ENCODE measurements at regions not wholly inside any gene's neighbourhood (a gene's known extent, or its start where the extent isn't known, plus 50 kb on each side); places are given as distances from the start of the nearest gene placed in this dataset.
A peak's percentile ranks its signal among the peaks of the same experiment; 100 is the strongest.

DNA sequence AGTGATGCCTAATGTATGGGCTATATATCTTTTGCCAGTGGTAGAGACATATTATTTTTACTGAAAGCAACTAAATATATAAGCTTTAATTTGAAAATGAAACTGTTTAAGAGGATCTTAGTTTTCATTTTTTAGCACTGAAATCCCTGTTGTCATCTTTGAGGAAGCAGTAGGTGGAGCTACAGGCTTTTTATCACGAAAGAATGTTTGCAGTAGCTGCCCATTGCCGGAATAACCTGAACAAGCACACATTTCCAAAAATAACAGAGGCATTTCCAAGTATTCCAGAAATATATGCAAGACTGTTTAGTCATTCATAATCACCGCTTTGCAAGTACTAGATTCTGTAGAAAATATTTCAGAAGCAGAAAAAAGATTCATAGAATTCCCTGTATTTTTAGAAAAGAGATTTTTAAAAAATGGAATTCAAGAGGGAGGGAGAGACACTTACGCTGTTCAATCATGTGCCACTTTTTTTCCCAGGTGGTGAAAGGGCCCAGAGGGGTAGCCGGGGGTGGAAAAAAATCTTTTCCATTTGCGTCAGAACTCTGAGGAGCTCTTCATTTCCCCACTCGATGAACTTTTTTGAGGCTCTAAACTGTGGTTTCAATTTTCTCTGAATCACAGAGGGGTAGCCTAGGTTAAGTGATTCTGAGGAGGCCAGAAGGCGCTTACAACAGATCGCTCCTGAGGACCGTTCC is 142.5 kb upstream of the FERMT1 start:
- intact Hi-C loops (cut with DNase I): no loop called here
- Histone ChIP-seq H3K36me3 (no peaks in the 10 kb centered on the region), H3K4me3 (no peak overlapping the region), H3K27me3 (no peaks in the 10 kb centered on the region), H3K4me1 (no peaks in the 10 kb centered on the region), H3K9me3 (no peaks in the 10 kb centered on the region), H3K27ac (peak overlapping the region; percentile 36 to 58)
- TF ChIP-seq, protein P1, sequence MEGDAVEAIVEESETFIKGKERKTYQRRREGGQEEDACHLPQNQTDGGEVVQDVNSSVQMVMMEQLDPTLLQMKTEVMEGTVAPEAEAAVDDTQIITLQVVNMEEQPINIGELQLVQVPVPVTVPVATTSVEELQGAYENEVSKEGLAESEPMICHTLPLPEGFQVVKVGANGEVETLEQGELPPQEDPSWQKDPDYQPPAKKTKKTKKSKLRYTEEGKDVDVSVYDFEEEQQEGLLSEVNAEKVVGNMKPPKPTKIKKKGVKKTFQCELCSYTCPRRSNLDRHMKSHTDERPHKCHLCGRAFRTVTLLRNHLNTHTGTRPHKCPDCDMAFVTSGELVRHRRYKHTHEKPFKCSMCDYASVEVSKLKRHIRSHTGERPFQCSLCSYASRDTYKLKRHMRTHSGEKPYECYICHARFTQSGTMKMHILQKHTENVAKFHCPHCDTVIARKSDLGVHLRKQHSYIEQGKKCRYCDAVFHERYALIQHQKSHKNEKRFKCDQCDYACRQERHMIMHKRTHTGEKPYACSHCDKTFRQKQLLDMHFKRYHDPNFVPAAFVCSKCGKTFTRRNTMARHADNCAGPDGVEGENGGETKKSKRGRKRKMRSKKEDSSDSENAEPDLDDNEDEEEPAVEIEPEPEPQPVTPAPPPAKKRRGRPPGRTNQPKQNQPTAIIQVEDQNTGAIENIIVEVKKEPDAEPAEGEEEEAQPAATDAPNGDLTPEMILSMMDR (IDR thresholded peaks at IDR 0.05): peak; percentile 9 to 28
- peak in 1 of 4 donors; percentile 74 for DNase-seq
- ATAC-seq: peak; percentile 92

DNA sequence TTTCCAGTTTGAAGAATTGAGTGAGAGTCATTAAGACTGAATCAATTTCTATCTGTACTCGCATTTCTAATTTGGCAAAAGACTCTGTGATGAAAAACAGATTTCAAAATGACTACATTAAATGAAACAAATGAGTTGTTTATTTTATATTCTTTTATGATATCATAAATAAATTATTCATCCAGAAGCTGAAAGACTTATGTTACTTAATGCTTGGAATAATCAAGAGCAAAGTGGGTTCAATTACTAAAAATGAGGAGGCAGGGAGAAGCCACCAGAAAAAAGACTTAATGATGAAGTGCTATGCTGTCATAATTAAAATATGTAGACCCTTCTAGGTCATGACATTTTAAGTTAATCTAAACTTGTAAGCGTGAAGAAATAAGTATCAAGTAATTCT is 130.6 kb upstream of the FERMT1 start:
- Histone ChIP-seq H3K27ac (no peak overlapping the region), H3K4me1 (no peaks in the 10 kb centered on the region), H3K4me3 (no peak overlapping the region), H3K9me3 (no peaks in the 10 kb centered on the region), H3K27me3 (no peaks in the 10 kb centered on the region), H3K36me3 (no peaks in the 10 kb centered on the region)
- TF ChIP-seq, protein P1 (IDR thresholded peaks at IDR 0.05): no peak
- peak in 1 of 4 donors; percentile 61 for DNase-seq
- no peak for ATAC-seq
- intact Hi-C loops (cut with DNase I): no loop called here

DNA sequence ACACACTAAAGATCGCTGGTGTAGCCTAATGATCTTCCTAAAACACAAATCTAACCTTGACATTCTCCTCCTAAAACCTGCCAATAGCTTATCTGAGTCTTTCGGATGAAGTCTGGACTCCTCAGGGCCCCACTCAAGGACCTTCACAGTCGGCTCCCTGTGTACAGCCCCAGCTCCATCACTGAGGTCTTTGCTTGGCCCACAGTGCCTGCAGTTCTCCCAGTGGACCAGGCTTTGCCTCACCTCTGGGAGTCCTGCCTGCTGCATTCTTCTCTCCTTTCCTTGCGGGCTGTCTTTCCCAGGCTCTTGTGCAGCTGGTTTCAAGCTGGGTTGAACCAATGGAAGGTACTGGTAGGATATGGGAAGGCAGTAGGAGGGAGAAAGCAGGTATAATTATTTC is 122.6 kb upstream of the FERMT1 start:
- intact Hi-C loops (cut with DNase I): no loop called here

DNA sequence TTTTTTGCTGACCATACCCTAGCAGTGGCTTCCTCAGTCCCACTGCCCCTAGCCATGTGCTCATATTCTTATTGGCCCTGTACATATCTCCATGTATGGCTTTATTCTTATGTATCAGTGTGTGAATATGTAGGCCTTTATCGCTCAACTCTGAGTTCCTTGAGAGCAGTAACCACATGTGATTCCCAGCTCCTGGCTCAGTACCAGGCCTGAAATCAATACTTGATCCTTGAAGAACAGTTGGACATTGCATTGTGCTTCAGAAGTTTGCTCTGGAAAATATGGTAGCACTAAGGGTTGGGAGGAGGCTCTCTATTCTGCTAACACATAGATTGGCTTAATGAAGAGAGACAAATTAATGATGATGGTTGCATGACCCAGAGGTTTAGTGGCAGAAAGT is 118.8 kb upstream of the FERMT1 start:
- TF ChIP-seq, protein P1 (IDR thresholded peaks at IDR 0.05): no peak
- Histone ChIP-seq H3K4me1 (no peaks in the 10 kb centered on the region), H3K27ac (no peak overlapping the region), H3K36me3 (no peaks in the 10 kb centered on the region), H3K9me3 (no peaks in the 10 kb centered on the region), H3K4me3 (no peak overlapping the region), H3K27me3 (no peaks in the 10 kb centered on the region)
- intact Hi-C loops (cut with DNase I): no loop called here
- ATAC-seq (no peak), DNase-seq (no peak)

More for the DNA sequence above, 122.6 kb upstream of the FERMT1 start:
- no peaks in the 10 kb centered on the region for H3K4me1 ChIP-seq
- no peaks in the 10 kb centered on the region for H3K27me3 ChIP-seq
- H3K27ac ChIP-seq: no peak overlapping the region
- H3K4me3 ChIP-seq: no peak overlapping the region
- TF ChIP-seq, protein P1 (IDR thresholded peaks at IDR 0.05): no peak
- no peak for DNase-seq
- no peaks in the 10 kb centered on the region for H3K9me3 ChIP-seq
- H3K36me3 ChIP-seq: no peaks in the 10 kb centered on the region
- ATAC-seq: no peak

DNA sequence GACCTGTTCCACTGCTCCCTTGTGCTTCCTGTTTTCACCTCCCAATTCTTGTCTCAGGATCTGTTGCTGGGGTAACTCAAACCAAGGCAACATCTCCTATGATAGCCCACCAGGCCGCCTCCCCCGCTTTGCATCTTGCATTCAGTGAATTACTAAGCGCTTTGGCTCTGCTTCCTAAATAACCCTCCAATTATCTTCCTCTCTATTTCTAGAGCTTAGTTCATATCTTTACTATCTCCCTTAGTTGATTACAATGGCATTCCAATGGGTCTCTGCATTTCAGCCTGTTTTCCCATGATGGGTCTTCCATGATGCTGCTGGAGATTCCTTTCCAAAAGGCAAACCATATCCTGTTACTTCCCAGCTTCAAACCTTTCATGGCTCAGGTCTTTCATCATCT is 117.2 kb upstream of the FERMT1 start:
- TF ChIP-seq, protein P1 (IDR thresholded peaks at IDR 0.05): no peak
- H3K4me3 ChIP-seq: no peak overlapping the region
- no peak for ATAC-seq
- intact Hi-C loops (cut with DNase I): no loop called here
- H3K9me3 ChIP-seq: no peaks in the 10 kb centered on the region
- H3K27ac ChIP-seq: no peak overlapping the region
- no peaks in the 10 kb centered on the region for H3K4me1 ChIP-seq
- no peaks in the 10 kb centered on the region for H3K36me3 ChIP-seq
- DNase-seq: no peak
- no peaks in the 10 kb centered on the region for H3K27me3 ChIP-seq

Measured in left lung (tissue), 4 donors.